ENCODE measurements at regions not wholly inside any gene's neighbourhood (a gene's known extent, or its start where the extent isn't known, plus 50 kb on each side); places are given as distances from the start of the nearest gene placed in this dataset.

GRCh38 chr2:185674232-185674631, 64.4 kb upstream of the FSIP2 start:
- Histone ChIP-seq H2AFZ (replicated peaks; ENCODE audit: low read length, poor library complexity) (no peak overlapping the region), H3K18ac (ENCODE audit: low read depth, low read length) (no peak overlapping the region), H2AK5ac (ENCODE audit: low read depth, low read length) (no peak overlapping the region), H3K4me1 (ENCODE audit: control insufficient read depth, insufficient read depth, low read length) (no peaks in the 10 kb centered on the region), H2BK5ac (ENCODE audit: low read depth, low read length, poor library complexity, severe bottlenecking) (no peak overlapping the region), H2AK9ac (replicated peaks; ENCODE audit: low read depth, low read length, poor library complexity) (no peak overlapping the region), H4K91ac (ENCODE audit: insufficient read depth, low read depth, low read length) (no peak overlapping the region), H3K9me1 (ENCODE audit: insufficient read depth, low read length) (no peaks in the 10 kb centered on the region), H3K14ac (replicated peaks; ENCODE audit: low read depth, low read length) (no peak overlapping the region), H2BK15ac (ENCODE audit: low read depth, low read length) (no peak overlapping the region), H3K9ac (ENCODE audit: low read depth, low read length) (no peak overlapping the region), H3K79me1 (ENCODE audit: low read depth in 1 of 2, low read length in 2 of 2) (no peaks in the 10 kb centered on the region), H3K9me3 (ENCODE audit: control insufficient read depth, insufficient read depth, low read length) (peaks cover 3% of the 10 kb centered on the region; the same call in 1 of the 2 replicates), H2BK20ac (ENCODE audit: low read depth, low read length) (no peak overlapping the region), H3K4ac (ENCODE audit: low read depth, low read length) (no peak overlapping the region), H3K4me3 (ENCODE audit: insufficient read depth, low read depth, low read length) (no peak overlapping the region), H4K8ac (ENCODE audit: low read depth in 2 of 2, low read length in 2 of 2) (no peak overlapping the region), H3K27me3 (ENCODE audit: control insufficient read depth, insufficient read depth, low read length) (no peaks in the 10 kb centered on the region), H3K27ac (ENCODE audit: insufficient read depth, low read length) (no peak overlapping the region), H3K4me2 (ENCODE audit: low read depth, low read length) (no peak overlapping the region), H4K5ac (ENCODE audit: low read depth, low read length) (no peak overlapping the region), H2BK120ac (ENCODE audit: low read depth, low read length) (no peak overlapping the region), H3K23ac (ENCODE audit: low read depth, low read length) (no peak overlapping the region), H3K56ac (ENCODE audit: extremely low read depth, insufficient read depth, low read length) (no peak overlapping the region), H3K36me3 (ENCODE audit: control insufficient read depth, insufficient read depth, low read length) (no peaks in the 10 kb centered on the region), H4K20me1 (ENCODE audit: insufficient read depth, low read length) (no peaks in the 10 kb centered on the region)
- no peak for TF ChIP-seq CEBPB (IDR thresholded peaks at IDR 0.05; ENCODE audit: low read depth, low read length)
- TF ChIP-seq RFX5 (IDR thresholded peaks at IDR 0.05; ENCODE audit: low read depth, low read length) = no peak
- no peak for TF ChIP-seq POLR2A (IDR thresholded peaks at IDR 0.05; ENCODE audit: low read depth, low read length)
- TF ChIP-seq ELK1 (IDR thresholded peaks at IDR 0.05; ENCODE audit: borderline replicate concordance, low read depth, low read length) = no peak
- TF ChIP-seq MAZ (IDR thresholded peaks at IDR 0.05; ENCODE audit: borderline replicate concordance, low read depth, low read length) = no peak
- no peak for TF ChIP-seq CHD1 (IDR thresholded peaks at IDR 0.05; ENCODE audit: low read depth, low read length)
- TF ChIP-seq CTCF (conservative IDR thresholded peaks at IDR 0.05; ENCODE audit: low read depth, low read length) = no peak
- no peak for TF ChIP-seq NFE2L2 (IDR thresholded peaks at IDR 0.05; ENCODE audit: low read depth, low read length)
- TF ChIP-seq MXI1 (IDR thresholded peaks at IDR 0.05; ENCODE audit: borderline replicate concordance, low read depth, low read length) = no peak
- TF ChIP-seq USF2 (IDR thresholded peaks at IDR 0.05; ENCODE audit: low read depth, low read length) = no peak
- TF ChIP-seq RCOR1 (IDR thresholded peaks at IDR 0.05; ENCODE audit: insufficient replicate concordance, low read length) = no peak
- no peak for TF ChIP-seq MAFK (IDR thresholded peaks at IDR 0.05; ENCODE audit: low read depth, low read length)
- TF ChIP-seq FOS (IDR thresholded peaks at IDR 0.05; ENCODE audit: low read depth, low read length) = no peak
- in situ Hi-C loops (cut with MboI; ENCODE audit: low sequenced_read_pairs) (no loop called here), dilution Hi-C loops (cut with HindIII; ENCODE audit: low sequenced_read_pairs, unreplicated experiment) (no loop called here), intact Hi-C loops (cut with micrococcal nuclease) (no loop called here)
- ATAC-seq (ENCODE audit: low read depth) = no peak
- WGBS, 2 experiments (ENCODE audit: extremely low coverage in 2 of 2, insufficient read length in 1 of 2) = no CpG with 5 or more reads among the region's 1 CpG
- BruUV-seq (replicated peaks) = no TSS peak
- ChIA-PET POLR2A (ENCODE audit: unreplicated experiment) (no interaction called here), CTCF (no interaction called here)
- no peak for DNase-seq

Data from IMR-90 (cell line).